HCT116 (cell line): ENCODE measurements at regions not wholly inside any gene's neighbourhood (a gene's known extent, or its start where the extent isn't known, plus 50 kb on each side); places are given as distances from the start of the nearest gene placed in this dataset.

Source experiments
- ATAC-seq: fragments of 200-7000 bp; cut with Tn5 transposase; 2 replicates; pipeline ENCODE4 v1.9.1; 2020; ENCODE audit warnings: mild to moderate bottlenecking, moderate library complexity
- BruUV-seq: library from RNA; stranded (reverse); fragments of 400-500 nt; replicated peaks from 2 replicates; lab custom pipeline; 2021; lab: Mats Ljungman, UMichigan
- CTCF ChIA-PET: fragments of 300-600 bp; sonication (Branson Sonifier 250); formaldehyde crosslinking; loops from one replicate; lab custom pipeline; 2021; ENCODE audit warnings: antibody characterized with exemption; lab: Charles Lee
- POLR2A ChIA-PET: fragments of 300-600, 350-600 bp; sonication (Branson Sonifier 250); formaldehyde crosslinking; loops from one replicate; lab custom pipeline; 2021; ENCODE audit warnings: antibody characterized with exemption; lab: Charles Lee
- RAD21 ChIA-PET, 2 experiments: fragments of 300-600 bp; sonication (Branson Sonifier 250); formaldehyde crosslinking; loops; one replicate each; lab custom pipeline; 2023; ENCODE audit warnings: low total read pairs in 2 of 2; ENCODE audit not compliant: uncharacterized antibody in 2 of 2, unreplicated experiment in 2 of 2, low non-redundant PET in 1 of 2; lab: Charles Lee
- DNase-seq: peaks from one replicate; pipeline ENCODE4 v3.0.0-alpha.2; 2010; ENCODE audit warnings: low read depth, low spot score
- H2AFZ ChIP-seq: fragments of 200-600 bp; shearing (Covaris generic), sonication (generic); 2 replicates; pipeline ENCODE4 v1.6.1; 2017; ENCODE audit warnings: low read depth, mixed run types, mixed read lengths, antibody characterized with exemption, low read length; ENCODE audit not compliant: poor library complexity, severe bottlenecking
- H3K27ac ChIP-seq: 2 replicates; pipeline ENCODE4 v1.5.1; 2012; ENCODE audit warnings: low read depth, low read length
- H3K27me3 ChIP-seq: fragments of 200-600 bp; sonication (generic); 2 replicates; pipeline ENCODE4 v1.6.1; 2016; ENCODE audit warnings: mixed run types, low read length, mixed read lengths; ENCODE audit not compliant: insufficient read depth
- H3K36me3 ChIP-seq, 2 experiments: fragments of 200-500 bp in 1 of 2; fragments of 200-600 bp in 1 of 2; sonication (Bioruptor generic) in 1 of 2; sonication (generic) in 1 of 2; 2 replicates each; pipeline versions ENCODE4 v1.5.1 to v1.6.1; 2014 to 2016; ENCODE audit warnings: low read length in 2 of 2, inconsistent platforms in 1 of 2, mixed read lengths in 1 of 2, mixed run types in 1 of 2; ENCODE audit not compliant: insufficient read depth in 2 of 2, control insufficient read depth in 1 of 2
- H3K4me1 ChIP-seq, 2 experiments: fragments of 200-600 bp in 1 of 2; sonication (generic) in 1 of 2; 2 replicates each; pipeline versions ENCODE4 v1.5.1 to v1.6.1; 2012 to 2017; ENCODE audit warnings: low read length in 2 of 2, inconsistent platforms in 1 of 2, mild to moderate bottlenecking in 1 of 2, mixed read lengths in 1 of 2, mixed run types in 1 of 2, moderate library complexity in 1 of 2; ENCODE audit not compliant: insufficient read depth in 2 of 2, control insufficient read depth in 1 of 2
- H3K4me2 ChIP-seq: fragments of 200-600 bp; sonication (generic); 2 replicates; pipeline ENCODE4 v1.6.1; 2017; ENCODE audit warnings: mixed run types, low read length, mixed read lengths
- H3K4me3 ChIP-seq, 2 experiments: fragments of 200-600 bp in 1 of 2; sonication (generic) in 1 of 2; replicated peaks in 1 of 2; 2 replicates each; pipeline ENCODE4 v1.5.1; 2011 to 2016; ENCODE audit warnings: low read length in 2 of 2, control low read depth in 1 of 2, low read depth in 1 of 2, mild to moderate bottlenecking in 1 of 2, mixed read lengths in 1 of 2, mixed run types in 1 of 2
- H3K79me2 ChIP-seq: fragments of 200-600 bp; sonication (generic); 2 replicates; pipeline ENCODE4 v1.6.1; 2017; ENCODE audit warnings: mild to moderate bottlenecking, mixed run types, low read length, moderate library complexity, mixed read lengths; ENCODE audit not compliant: insufficient read depth
- H3K9ac ChIP-seq: fragments of 200-600 bp; sonication (generic); 2 replicates; pipeline ENCODE4 v1.6.1; 2016; ENCODE audit warnings: low read length, mixed read lengths
- H3K9me2 ChIP-seq: fragments of 200-600 bp; sonication (generic), shearing (Covaris generic); 2 replicates; pipeline ENCODE4 v1.6.1; 2017; ENCODE audit warnings: mixed run types, mild to moderate bottlenecking, moderate library complexity; ENCODE audit not compliant: insufficient read depth
- H3K9me3 ChIP-seq, 2 experiments: fragments of 200-500 bp in 1 of 2; fragments of 200-600 bp in 1 of 2; sonication (Bioruptor generic) in 1 of 2; sonication (generic) in 1 of 2; 2 replicates each; pipeline ENCODE4 v1.6.1; 2014 to 2017; ENCODE audit warnings: low read length in 2 of 2, mixed read lengths in 2 of 2, inconsistent platforms in 1 of 2, low read depth in 1 of 2, mild to moderate bottlenecking in 1 of 2, mixed run types in 1 of 2, moderate library complexity in 1 of 2; ENCODE audit not compliant: control insufficient read depth in 1 of 2, insufficient read depth in 1 of 2
- H4K20me1 ChIP-seq: fragments of 200-600 bp; sonication (generic), shearing (Covaris generic); 2 replicates; pipeline ENCODE4 v1.6.1; 2017; ENCODE audit warnings: mixed run types, mild to moderate bottlenecking, moderate library complexity; ENCODE audit not compliant: insufficient read depth
- ATF3 ChIP-seq: IDR thresholded peaks from 2 replicates; pipeline ENCODE4 v1.6.1; 2012
- CBX3 ChIP-seq: IDR thresholded peaks from 2 replicates; pipeline ENCODE4 v1.6.1; 2012; ENCODE audit warnings: low read depth
- CEBPB ChIP-seq: IDR thresholded peaks from 2 replicates; pipeline ENCODE4 v1.6.1; 2012; ENCODE audit warnings: low read depth
- CTCF ChIP-seq, 3 experiments: fragments of 200-600 bp in 1 of 3; sonication (generic) in 1 of 3; IDR thresholded peaks in 2 of 3; conservative IDR thresholded peaks in 1 of 3; 2 replicates each; pipeline ENCODE4 v1.5.1; 2012 to 2017; ENCODE audit warnings: low read depth in 2 of 3, low read length in 2 of 3, antibody characterized with exemption in 1 of 3, borderline replicate concordance in 1 of 3, control low read depth in 1 of 3, mild to moderate bottlenecking in 1 of 3, mixed read lengths in 1 of 3, mixed run types in 1 of 3, moderate library complexity in 1 of 3; ENCODE audit not compliant: insufficient read depth in 1 of 3
- ELF1 ChIP-seq: IDR thresholded peaks from 2 replicates; pipeline ENCODE4 v1.6.1; 2012; ENCODE audit warnings: low read depth, borderline replicate concordance
- EZH2 ChIP-seq: fragments of 200-600 bp; sonication (generic); IDR thresholded peaks from 2 replicates; pipeline ENCODE4 v1.6.1; 2017; ENCODE audit warnings: antibody characterized with exemption, mixed run types
- FOSL1 ChIP-seq: IDR thresholded peaks from 2 replicates; pipeline ENCODE4 v1.6.1; 2012; ENCODE audit warnings: low read depth
- JUND ChIP-seq: IDR thresholded peaks from 2 replicates; pipeline ENCODE4 v1.6.1; 2012
- MAX ChIP-seq: IDR thresholded peaks from 2 replicates; pipeline ENCODE4 v1.6.1; 2012
- POLR2A ChIP-seq: IDR thresholded peaks from 2 replicates; pipeline ENCODE4 v1.7.0; 2011; ENCODE audit warnings: borderline replicate concordance; ENCODE audit not compliant: insufficient read depth, insufficient read length; ENCODE audit errors: extremely low read depth
- POLR2AphosphoS5 ChIP-seq: IDR thresholded peaks from 2 replicates; pipeline ENCODE4 v1.6.1; 2011; ENCODE audit warnings: mild to moderate bottlenecking, low read depth, low read length, moderate library complexity
- RAD21 ChIP-seq: IDR thresholded peaks from 2 replicates; pipeline ENCODE4 v1.6.1; 2012; ENCODE audit warnings: low read depth, mild to moderate bottlenecking
- REST ChIP-seq: IDR thresholded peaks from 2 replicates; pipeline ENCODE4 v1.6.1; 2012; ENCODE audit warnings: low read depth
- SIN3A ChIP-seq: IDR thresholded peaks from 2 replicates; pipeline ENCODE4 v1.6.1; 2012; ENCODE audit warnings: low read depth
- SP1 ChIP-seq: IDR thresholded peaks from 2 replicates; pipeline ENCODE4 v1.6.1; 2012; ENCODE audit warnings: low read depth
- SRF ChIP-seq: IDR thresholded peaks from 2 replicates; pipeline ENCODE4 v1.6.1; 2012; ENCODE audit warnings: low read depth
- TCF7L2 ChIP-seq: IDR thresholded peaks from 2 replicates; pipeline ENCODE4 v1.7.0; 2011; ENCODE audit warnings: borderline replicate concordance, inconsistent platforms; ENCODE audit not compliant: insufficient read depth, insufficient read length; ENCODE audit errors: extremely low read depth
- ZBTB33 ChIP-seq: IDR thresholded peaks from 2 replicates; pipeline ENCODE4 v1.6.1; 2011; ENCODE audit warnings: mild to moderate bottlenecking, low read length, moderate library complexity; ENCODE audit not compliant: insufficient replicate concordance; ENCODE audit errors: extremely low read depth
- ZFX ChIP-seq: fragments of 450-650 bp; IDR thresholded peaks from 2 replicates; pipeline ENCODE4 v1.6.1; 2017
- ZNF274 ChIP-seq: fragments of 200-500 bp; sonication (Bioruptor generic); IDR thresholded peaks from 2 replicates; pipeline ENCODE4 v1.6.1; 2014; ENCODE audit warnings: mild to moderate bottlenecking, low read depth, low read length, inconsistent platforms
- intact Hi-C: fragments of 100-400 bp; cut with micrococcal nuclease; formaldehyde crosslinking; loops from 2 replicates; pipeline ENCODE4 v1.10.0; 2022

GRCh38 chr11:92812841-92813240 is 156.6 kb upstream of the MTNR1B start:
- H4K20me1 ChIP-seq: no peaks in the 10 kb centered on the region
- no TSS peak for BruUV-seq
- H3K4me1 ChIP-seq: no peaks in the 10 kb centered on the region
- TF ChIP-seq ZNF274 (no peak), ELF1 (no peak), SIN3A (no peak), REST (no peak), CTCF (IDR thresholded peaks at IDR 0.05 in 2 of 3, conservative IDR thresholded peaks at IDR 0.05 in 1 of 3; ENCODE audit: borderline replicate concordance in 1 of 3, insufficient read depth in 1 of 3, low read depth in 2 of 3, low read length in 2 of 3) (no peak), EZH2 (no peak), SRF (no peak), MAX (no peak), RAD21 (no peak), POLR2A (no peak), ZBTB33 (no peak), FOSL1 (no peak), CEBPB (no peak), TCF7L2 (no peak), CBX3 (no peak), POLR2AphosphoS5 (no peak), SP1 (no peak), ZFX (no peak), JUND (no peak), ATF3 (no peak)
- TF ChIP-seq, all 23 proteins: peak for 0
- Histone ChIP-seq H3K27me3 (no peaks in the 10 kb centered on the region), H3K36me3 (no peaks in the 10 kb centered on the region), H3K9ac (no peak overlapping the region), H3K9me3 (no peaks in the 10 kb centered on the region), H3K4me2 (no peak overlapping the region), H3K79me2 (no peaks in the 10 kb centered on the region), H2AFZ (no peak overlapping the region), H3K9me2 (no peaks in the 10 kb centered on the region), H3K27ac (no peak overlapping the region), H3K4me3 (no peak overlapping the region)
- ChIA-PET RAD21 (no interaction called here), CTCF (no interaction called here), POLR2A (no interaction called here)
- DNase-seq (no peak), ATAC-seq (no peak)
- intact Hi-C loops: no loop called here
